OCI-LY3 (cell line): ENCODE measurements at regions not wholly inside any gene's neighbourhood (a gene's known extent, or its start where the extent isn't known, plus 50 kb on each side); places are given as distances from the start of the nearest gene placed in this dataset.

Experiments used
- H2AFZ ChIP-seq: fragments of 200-600, 300-600 bp; shearing (Covaris generic); 2 replicates; pipeline ENCODE4 v1.6.0; 2014; ENCODE audit warnings: antibody characterized with exemption, low read depth, low read length
- H3K27ac ChIP-seq: fragments of 200-600, 300-600 bp; sonication (generic); 2 replicates; pipeline ENCODE4 v1.5.1; 2014; ENCODE audit warnings: mild to moderate bottlenecking, low read length, moderate library complexity, mixed read lengths
- H3K27me3 ChIP-seq: fragments of 200-600, 300-600 bp; sonication (generic); 2 replicates; pipeline ENCODE4 v1.6.1; 2014; ENCODE audit warnings: low read depth, low read length, mixed read lengths
- H3K36me3 ChIP-seq: fragments of 200-600, 300-600 bp; sonication (generic); replicated peaks from 2 replicates; pipeline ENCODE3; 2014; ENCODE audit warnings: low read depth, low read length, mixed read lengths
- H3K4me1 ChIP-seq: fragments of 300-600, 200-600 bp; sonication (generic); 2 replicates; pipeline ENCODE4 v1.6.1; 2014; ENCODE audit warnings: low read length, mixed read lengths
- H3K4me2 ChIP-seq: fragments of 200-600, 300-600 bp; sonication (generic); 2 replicates; pipeline ENCODE4 v1.6.1; 2014; ENCODE audit warnings: low read length, mixed read lengths
- H3K4me3 ChIP-seq: fragments of 300-600, 200-600 bp; sonication (generic); 2 replicates; pipeline ENCODE4 v1.5.1; 2014; ENCODE audit warnings: antibody characterized with exemption, mild to moderate bottlenecking, low read length, moderate library complexity
- H3K79me2 ChIP-seq: fragments of 300-600, 200-600 bp; shearing (Covaris generic); 2 replicates; pipeline ENCODE4 v1.6.1; 2014; ENCODE audit warnings: mild to moderate bottlenecking, low read length, mixed read lengths
- H3K9ac ChIP-seq: fragments of 300-600, 200-600 bp; shearing (Covaris generic); 2 replicates; pipeline ENCODE4 v1.6.0; 2014; ENCODE audit warnings: mild to moderate bottlenecking, low read length, moderate library complexity
- H3K9me3 ChIP-seq: fragments of 200-600, 300-600 bp; shearing (Covaris generic); 2 replicates; pipeline ENCODE4 v1.6.1; 2014; ENCODE audit warnings: low read length, mixed read lengths; ENCODE audit not compliant: insufficient read depth
- H4K20me1 ChIP-seq: fragments of 200-600, 300-600 bp; sonication (generic); 2 replicates; pipeline ENCODE4 v1.6.1; 2016; ENCODE audit warnings: low read length, mixed read lengths; ENCODE audit not compliant: insufficient read depth
- EZH2phosphoT487 ChIP-seq: fragments of 200-600 bp; shearing (Covaris generic); IDR thresholded peaks from 2 replicates; pipeline ENCODE4 v1.6.1; 2018; ENCODE audit warnings: antibody characterized with exemption, mixed run types, low read depth
- TF ChIP-seq, protein P1 (sequence below): fragments of 200-600, 300-600 bp; sonication (generic); IDR thresholded peaks from 2 replicates; pipeline ENCODE4 v1.5.1; 2014; ENCODE audit warnings: antibody characterized with exemption, low read length, low read depth

GRCh38 chr15:93816815-93817214, 414.5 kb upstream of the MCTP2 start:
- no peak overlapping the region for H3K4me3 ChIP-seq
- no peak overlapping the region for H3K27ac ChIP-seq
- H4K20me1 ChIP-seq, result no peaks in the 10 kb centered on the region
- H3K27me3 ChIP-seq, result no peaks in the 10 kb centered on the region
- no peaks in the 10 kb centered on the region for H3K36me3 ChIP-seq
- no peaks in the 10 kb centered on the region for H3K9me3 ChIP-seq
- H3K4me2 ChIP-seq, result no peak overlapping the region
- H3K79me2 ChIP-seq, result no peaks in the 10 kb centered on the region
- no peak overlapping the region for H3K9ac ChIP-seq
- no peak overlapping the region for H2AFZ ChIP-seq
- H3K4me1 ChIP-seq, result no peaks in the 10 kb centered on the region
- TF ChIP-seq EZH2phosphoT487, result no peak
- TF ChIP-seq, protein P1, sequence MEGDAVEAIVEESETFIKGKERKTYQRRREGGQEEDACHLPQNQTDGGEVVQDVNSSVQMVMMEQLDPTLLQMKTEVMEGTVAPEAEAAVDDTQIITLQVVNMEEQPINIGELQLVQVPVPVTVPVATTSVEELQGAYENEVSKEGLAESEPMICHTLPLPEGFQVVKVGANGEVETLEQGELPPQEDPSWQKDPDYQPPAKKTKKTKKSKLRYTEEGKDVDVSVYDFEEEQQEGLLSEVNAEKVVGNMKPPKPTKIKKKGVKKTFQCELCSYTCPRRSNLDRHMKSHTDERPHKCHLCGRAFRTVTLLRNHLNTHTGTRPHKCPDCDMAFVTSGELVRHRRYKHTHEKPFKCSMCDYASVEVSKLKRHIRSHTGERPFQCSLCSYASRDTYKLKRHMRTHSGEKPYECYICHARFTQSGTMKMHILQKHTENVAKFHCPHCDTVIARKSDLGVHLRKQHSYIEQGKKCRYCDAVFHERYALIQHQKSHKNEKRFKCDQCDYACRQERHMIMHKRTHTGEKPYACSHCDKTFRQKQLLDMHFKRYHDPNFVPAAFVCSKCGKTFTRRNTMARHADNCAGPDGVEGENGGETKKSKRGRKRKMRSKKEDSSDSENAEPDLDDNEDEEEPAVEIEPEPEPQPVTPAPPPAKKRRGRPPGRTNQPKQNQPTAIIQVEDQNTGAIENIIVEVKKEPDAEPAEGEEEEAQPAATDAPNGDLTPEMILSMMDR, result no peak

DNA sequence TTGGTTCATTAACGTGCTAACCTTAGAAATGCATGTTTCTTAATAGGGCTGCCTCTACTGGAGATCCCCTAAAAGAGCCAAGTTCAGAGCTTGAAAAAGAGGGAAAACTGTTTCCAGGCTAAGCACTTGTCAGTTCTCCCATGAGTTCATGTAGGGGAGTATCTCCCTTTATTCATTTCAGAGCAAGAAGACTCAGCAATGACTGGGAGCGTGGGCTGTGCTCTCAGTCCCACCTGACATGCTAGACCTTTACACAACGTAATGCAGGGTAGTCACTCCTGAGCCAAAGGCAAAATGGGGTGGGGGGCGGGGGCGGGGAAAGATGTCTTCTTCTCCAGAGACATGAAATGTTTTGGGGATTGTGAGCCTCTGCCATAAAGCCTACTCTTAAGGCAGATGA, 420.1 kb upstream of the MCTP2 start:
- no peaks in the 10 kb centered on the region for H3K79me2 ChIP-seq
- H2AFZ ChIP-seq, result no peak overlapping the region
- no peaks in the 10 kb centered on the region for H3K27me3 ChIP-seq
- H4K20me1 ChIP-seq, result no peaks in the 10 kb centered on the region
- H3K4me2 ChIP-seq, result no peak overlapping the region
- H3K36me3 ChIP-seq, result no peaks in the 10 kb centered on the region
- no peak overlapping the region for H3K9ac ChIP-seq
- no peaks in the 10 kb centered on the region for H3K9me3 ChIP-seq
- no peak overlapping the region for H3K27ac ChIP-seq
- TF ChIP-seq, protein P1, result no peak
- no peak for TF ChIP-seq EZH2phosphoT487
- no peak overlapping the region for H3K4me3 ChIP-seq
- H3K4me1 ChIP-seq, result no peaks in the 10 kb centered on the region

DNA sequence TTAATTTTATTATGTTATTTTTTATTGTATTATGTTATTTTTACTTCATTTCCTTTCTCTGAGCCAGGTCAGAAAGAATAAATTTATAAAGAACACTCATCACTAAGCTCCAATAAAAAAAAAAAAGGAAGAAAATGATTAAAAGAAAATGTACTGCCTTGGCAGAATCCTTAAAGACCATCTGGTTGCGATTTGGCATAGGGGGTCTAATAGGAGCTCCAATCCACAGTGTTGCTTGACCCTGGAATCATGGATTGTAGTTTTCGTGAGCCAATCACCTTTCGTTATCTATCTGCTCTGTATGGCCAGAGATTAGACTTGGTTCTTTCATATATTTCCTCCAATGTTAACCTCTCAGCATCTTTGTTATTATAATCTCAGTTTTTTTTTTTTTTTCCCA, 421.8 kb upstream of the MCTP2 start:
- Histone ChIP-seq H3K36me3 (no peaks in the 10 kb centered on the region), H3K9me3 (no peaks in the 10 kb centered on the region), H3K4me2 (no peak overlapping the region), H3K27ac (no peak overlapping the region), H2AFZ (no peak overlapping the region), H3K4me1 (no peaks in the 10 kb centered on the region), H3K27me3 (no peaks in the 10 kb centered on the region), H4K20me1 (no peaks in the 10 kb centered on the region), H3K9ac (no peak overlapping the region), H3K4me3 (no peak overlapping the region), H3K79me2 (no peaks in the 10 kb centered on the region)
- TF ChIP-seq, protein P1, result no peak
- TF ChIP-seq EZH2phosphoT487, result no peak

GRCh38 chr15:93803421-93804152, 427.8 kb upstream of the MCTP2 start:
- Histone ChIP-seq H3K4me1 (no peaks in the 10 kb centered on the region), H3K27me3 (no peaks in the 10 kb centered on the region), H3K4me3 (no peak overlapping the region), H4K20me1 (no peaks in the 10 kb centered on the region), H3K36me3 (no peaks in the 10 kb centered on the region), H3K9ac (no peak overlapping the region), H3K27ac (no peak overlapping the region), H2AFZ (no peak overlapping the region), H3K4me2 (no peak overlapping the region), H3K79me2 (no peaks in the 10 kb centered on the region), H3K9me3 (no peaks in the 10 kb centered on the region)
- TF ChIP-seq, protein P1, result no peak
- no peak for TF ChIP-seq EZH2phosphoT487
